CMK (cell line): ENCODE measurements at regions not wholly inside any gene's neighbourhood (a gene's known extent, or its start where the extent isn't known, plus 50 kb on each side); places are given as distances from the start of the nearest gene placed in this dataset.

Experiments used
- DNase-seq: peaks from one replicate; pipeline ENCODE4 v3.0.0-alpha.2; 2010; ENCODE audit warnings: low read depth

GRCh38 chr3:66592927-66593625 is 92.3 kb upstream of the LRIG1 start:
- no peak for DNase-seq

- no peak for DNase-seq
These were observed 93.2 kb upstream of the LRIG1 start for GRCh38 chr3:66593978-66594377.

- no peak for DNase-seq
These were observed 96.6 kb upstream of the LRIG1 start for GRCh38 chr3:66597308-66597863.

GRCh38 chr3:66598168-66598567 is 97.3 kb upstream of the LRIG1 start:
- no peak for DNase-seq

DNA sequence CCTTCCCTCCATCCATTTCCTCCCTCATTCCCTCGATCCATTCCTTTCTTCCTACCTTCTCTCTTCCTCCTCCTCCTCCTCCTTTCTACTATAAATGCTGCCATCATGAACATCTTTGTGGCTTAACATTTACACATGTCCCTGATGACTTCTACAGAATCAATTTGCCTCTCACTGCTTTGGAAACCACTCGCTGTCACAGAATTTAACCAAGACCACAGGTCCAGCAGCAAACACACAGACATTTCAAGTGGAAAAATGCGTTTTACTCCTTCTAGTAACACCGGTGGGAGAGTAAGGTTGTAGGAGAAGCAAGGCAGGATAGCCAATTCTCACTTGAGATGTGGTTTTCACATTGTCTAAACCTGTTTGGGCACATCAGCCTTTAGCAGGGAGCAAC is 101.4 kb upstream of the LRIG1 start:
- DNase-seq: no peak

DNA sequence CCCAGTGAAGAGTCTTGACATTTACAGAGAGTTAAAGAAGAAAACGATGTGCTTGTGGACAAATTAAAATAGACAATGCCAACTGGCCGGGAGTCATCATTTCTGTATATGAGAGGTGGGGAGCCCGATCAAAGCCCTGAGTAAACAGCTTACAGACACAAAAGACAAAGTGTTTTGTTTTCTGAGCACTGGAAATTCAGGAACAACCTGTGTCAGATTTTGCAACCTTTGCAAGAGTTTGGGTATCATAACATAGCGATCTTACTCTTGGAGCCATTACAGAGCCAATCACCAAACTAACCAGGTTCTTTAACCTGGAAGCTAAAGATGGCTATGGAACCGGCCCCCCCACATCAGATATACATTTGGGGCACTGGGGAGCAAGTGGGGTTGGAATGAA is 101.9 kb upstream of the LRIG1 start:
- no peak for DNase-seq

DNA sequence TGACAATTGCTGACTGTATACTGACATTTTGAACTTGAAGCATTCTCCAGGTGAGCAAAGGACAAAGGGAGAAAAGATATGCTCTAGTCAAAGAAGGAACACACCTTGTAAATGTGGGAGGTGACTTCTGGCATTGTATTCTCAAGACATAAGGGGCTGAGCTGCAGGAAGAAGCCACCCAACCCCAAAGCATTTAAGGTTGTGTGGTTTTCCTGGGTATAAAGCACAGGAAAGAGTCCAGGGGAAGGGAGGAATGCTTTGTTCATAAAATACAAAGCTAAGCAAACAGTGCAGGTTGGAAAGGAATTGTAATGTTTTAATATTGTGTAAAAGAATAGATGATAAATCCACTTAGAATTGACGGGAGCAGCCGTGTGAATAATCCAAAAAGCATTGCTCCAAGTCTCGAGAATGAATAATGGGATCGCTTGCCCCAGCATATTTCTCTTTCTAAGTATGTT is 102.4 kb upstream of the LRIG1 start:
- no peak for DNase-seq

DNA sequence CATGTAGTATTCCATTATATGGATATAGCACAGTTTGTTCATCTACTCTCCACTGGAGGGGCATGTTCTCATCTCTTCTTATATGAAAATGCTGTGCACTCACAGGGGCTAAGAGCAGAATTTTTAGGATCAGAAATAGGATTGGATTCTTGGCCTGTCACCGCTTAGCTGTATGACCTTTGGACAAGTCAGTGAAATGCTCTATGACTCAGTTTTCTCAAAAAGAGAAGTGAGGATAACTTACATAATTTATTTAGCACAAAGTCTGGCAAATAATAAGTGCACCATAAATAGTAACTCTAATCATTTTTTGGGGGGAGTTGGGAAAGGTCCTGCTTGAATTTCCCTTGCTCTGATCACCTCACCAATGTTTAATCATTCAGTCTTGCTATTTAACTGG is 103.7 kb upstream of the LRIG1 start:
- DNase-seq: no peak

- DNase-seq: no peak
These were observed 105.3 kb upstream of the LRIG1 start for GRCh38 chr3:66606126-66606525.

- DNase-seq: no peak
These were observed 106.0 kb upstream of the LRIG1 start for GRCh38 chr3:66606868-66607267.

- DNase-seq: no peak
These were observed 109.1 kb upstream of the LRIG1 start for GRCh38 chr3:66609660-66610561.

- DNase-seq: no peak
These were observed 109.7 kb upstream of the LRIG1 start for GRCh38 chr3:66610562-66610909.

DNA sequence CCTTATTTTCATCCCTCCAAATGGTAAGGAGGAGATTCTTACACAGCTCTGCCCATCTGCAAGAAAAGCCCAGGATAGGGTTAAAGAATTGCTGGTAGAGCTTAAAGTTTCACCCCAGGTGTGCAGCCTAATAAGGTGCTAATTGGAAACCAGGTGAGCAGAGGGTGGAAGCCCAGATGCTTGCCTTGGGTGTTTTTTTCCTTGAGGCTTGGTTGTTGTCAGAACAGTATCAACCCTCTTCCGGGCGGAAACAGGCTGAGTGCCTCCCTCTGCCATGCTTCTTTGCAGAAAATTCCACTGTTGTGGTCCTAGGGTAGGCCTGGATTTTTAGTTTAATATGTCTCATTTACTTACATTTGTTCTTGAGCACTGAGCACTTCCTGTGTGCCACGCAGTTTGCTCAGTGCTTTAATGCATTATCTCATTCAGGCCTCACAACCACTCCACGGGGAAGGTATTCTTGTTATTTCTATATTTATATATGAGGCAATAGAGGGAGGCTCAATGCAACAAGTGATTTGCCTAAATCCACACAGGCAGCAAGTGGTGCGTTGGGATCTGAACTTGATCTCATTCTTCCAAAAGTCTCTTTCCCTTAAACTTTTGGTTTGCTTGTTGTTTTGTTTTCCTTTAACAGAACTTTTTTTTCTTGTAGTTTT is 115.0 kb upstream of the LRIG1 start:
- DNase-seq: no peak

- no peak for DNase-seq
These were observed 116.5 kb upstream of the LRIG1 start for GRCh38 chr3:66617351-66617750.

DNA sequence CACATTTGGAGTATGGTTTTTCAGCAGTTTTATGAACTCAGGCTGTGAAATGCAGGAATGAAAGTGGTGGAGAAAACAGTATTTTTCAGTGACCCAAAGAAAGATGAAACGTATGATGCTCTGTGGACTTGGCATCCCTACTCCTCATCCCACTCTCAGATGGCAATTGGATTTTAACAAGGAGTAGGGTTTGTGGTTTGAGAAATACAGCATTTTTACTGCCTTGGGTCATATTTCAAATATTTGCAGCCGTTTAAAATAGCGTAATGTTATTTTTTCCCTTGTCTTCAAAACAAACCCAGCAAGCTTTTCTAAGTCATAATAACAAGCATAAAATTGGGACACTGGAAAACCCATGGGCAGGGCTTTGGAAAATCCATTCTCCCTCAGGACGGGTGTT is 117.2 kb upstream of the LRIG1 start:
- no peak for DNase-seq

DNA sequence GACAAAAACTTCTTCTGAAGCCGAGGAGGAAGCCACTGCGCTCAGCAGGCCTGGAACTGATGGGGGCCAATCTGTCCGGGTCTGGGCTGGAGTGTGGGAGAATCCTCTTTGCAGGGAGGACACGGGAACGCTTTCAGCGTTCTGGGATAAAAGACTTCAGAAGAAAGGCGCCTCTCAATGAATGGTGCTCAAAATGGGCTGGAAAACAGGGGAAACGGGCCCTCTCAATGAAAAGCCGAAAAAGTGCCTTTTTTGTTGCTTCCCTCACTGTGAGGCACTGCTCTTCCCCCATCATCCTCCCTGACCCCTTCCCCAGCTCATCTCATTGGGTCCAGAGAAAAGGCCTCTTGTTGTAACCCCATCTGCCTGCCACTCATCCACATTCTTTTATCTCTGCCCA is 119.5 kb upstream of the LRIG1 start:
- no peak for DNase-seq

GRCh38 chr3:66622756-66623457 is 122.1 kb upstream of the LRIG1 start:
- no peak for DNase-seq

DNA sequence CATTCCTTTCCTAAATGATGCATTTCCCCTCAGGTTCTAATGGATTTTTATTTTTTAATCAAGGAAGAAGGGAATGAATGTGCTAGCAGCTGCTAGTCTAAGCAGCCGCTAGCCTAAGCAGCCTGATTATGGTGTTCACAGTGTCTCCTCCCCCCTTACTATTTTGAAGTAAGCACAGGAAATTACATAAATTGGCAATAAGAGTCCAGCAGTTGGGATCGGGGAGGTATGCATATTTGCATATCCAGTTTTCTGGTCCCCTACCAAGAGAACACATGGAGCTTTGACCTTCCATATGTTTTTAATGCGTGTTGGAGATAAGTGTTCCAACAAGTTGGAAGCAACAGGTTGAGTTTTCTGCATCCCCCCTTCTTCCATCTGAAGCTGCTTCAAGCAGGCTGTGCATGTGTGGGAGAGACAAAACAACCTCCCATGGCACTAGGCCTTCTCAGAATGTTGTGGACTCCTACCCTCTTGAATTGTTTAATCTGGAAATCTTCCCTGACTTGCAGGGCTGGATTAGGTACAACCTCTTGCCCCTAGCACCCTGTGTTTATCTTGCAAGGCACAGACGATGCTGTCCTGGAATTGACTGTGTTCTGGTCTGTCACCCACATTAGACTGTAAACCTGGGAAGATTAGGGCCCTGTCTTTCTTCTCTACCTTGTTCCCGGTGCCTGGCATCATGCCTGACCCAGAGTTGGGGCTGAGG is 124.8 kb upstream of the LRIG1 start:
- no peak for DNase-seq

DNA sequence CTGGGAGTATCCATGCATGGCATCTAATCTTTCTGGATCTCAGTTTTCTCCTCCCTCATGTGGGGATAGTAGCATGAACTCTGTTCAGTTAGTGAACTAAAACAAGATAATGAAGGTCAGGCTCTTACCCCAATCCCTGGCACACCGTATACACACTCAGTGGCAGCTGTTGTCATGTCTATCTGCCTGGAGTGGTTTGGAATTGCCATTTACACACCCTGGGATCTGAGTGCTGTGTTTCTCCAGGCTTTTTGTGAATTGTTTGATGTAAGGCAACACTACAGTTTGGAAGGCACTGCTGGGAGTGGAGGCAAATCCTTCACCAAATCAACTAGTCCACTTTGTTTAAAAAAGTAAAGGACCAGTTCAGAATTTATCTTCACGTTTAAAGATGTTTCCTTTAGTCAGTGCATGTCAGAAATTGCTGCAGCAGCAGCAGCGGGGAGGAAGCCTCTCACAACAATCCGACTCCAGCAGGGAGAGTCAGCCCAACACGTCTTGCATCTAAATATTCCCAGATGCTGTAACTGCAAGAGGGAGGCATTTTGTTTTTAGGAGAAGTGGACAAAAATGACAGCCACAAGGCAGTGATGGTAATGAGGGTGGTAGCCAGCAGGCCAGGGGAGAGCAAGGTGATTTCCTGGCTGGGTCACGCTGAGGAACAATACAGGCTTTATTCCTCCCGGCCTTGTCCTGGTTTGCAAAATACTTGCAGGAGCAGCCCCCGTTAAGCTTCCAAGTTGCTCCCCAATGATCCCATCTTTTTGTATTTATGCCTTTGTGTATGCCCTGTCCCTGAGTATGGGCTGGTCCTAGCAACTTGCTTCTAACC is 128.5 kb upstream of the LRIG1 start:
- DNase-seq: no peak

DNA sequence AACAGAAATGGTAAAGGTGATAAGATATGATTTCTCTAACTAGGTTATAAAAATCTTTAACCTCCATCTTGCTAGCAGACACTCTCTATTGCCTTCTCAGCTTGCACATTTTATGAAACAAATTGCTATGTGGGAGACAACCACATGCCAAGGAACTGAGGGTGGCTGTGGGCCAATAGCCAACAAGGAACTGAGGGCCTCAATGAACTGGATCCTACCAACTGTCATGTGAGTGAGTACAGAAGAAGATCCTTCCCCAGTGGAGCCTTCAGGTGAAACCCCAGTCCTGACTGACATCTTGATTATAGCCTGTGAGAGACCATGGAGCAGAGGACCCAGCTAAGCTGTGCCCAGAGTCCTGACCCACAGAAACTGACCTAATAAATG is 129.2 kb upstream of the LRIG1 start:
- no peak for DNase-seq
